Germinal center (tissue), 1 donor: ENCODE measurements at regions not wholly inside any gene's neighbourhood (a gene's known extent, or its start where the extent isn't known, plus 50 kb on each side); places are given as distances from the start of the nearest gene placed in this dataset.

Experiments
- DNase-seq: peaks from one replicate; pipeline ENCODE4 v3.0.0; 2012; ENCODE audit warnings: mixed read lengths, low spot score

DNA sequence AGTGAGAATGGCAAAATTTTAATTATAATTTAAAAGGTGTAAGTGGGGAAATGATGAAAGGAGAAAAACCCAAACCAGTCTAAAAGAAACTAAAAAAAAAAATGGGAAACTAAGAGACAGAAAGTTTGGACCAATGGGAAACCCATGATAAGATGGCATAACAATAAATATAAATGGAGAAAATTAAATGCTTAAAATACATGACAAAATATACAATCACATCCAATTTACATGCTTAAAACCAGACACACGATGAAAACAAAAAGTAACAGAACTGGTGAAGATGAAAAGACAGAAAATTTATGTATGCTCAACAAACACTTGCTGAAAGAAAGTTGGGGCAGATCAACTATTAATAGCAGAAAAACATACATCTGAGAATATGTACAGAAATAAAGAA is 1471.1 kb downstream of the TBC1D22A start:
- DNase-seq, result no peak

- no peak for DNase-seq
Measured at GRCh38 chr22:48228468-48228867, 1466.0 kb downstream of the TBC1D22A start.

DNA sequence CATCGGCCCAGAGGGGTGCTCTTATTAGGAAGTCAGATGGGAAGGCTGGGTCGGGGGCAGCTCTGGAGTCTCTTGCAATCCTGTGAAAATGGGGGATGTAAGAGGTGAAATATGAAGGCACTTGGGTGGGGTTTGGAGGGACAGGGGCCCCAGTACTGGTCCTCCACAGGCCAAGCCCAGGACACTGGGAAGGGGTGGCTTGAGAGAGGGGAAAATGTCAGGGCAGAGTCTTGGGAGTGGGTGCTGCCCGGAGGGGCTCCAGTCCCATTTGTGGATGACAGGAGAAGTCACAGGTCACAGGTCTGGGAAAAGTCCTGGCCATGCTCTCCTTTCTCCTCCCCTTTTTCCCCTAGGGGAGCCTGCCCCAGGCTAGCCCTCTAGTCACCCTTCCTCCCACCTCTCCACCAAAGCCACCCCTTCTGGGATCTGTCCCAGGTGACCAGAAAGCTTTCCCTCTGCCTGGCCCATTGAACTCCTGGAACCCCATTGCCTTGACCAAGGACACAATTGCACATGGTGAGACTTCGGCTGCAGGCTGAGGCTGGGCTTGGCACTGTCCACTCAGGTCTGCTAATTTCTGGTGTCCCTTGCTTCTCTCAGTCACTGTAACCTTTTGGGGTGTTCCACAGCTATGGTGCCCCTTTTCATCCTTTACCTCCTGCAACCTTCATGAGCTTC is 1465.0 kb downstream of the TBC1D22A start:
- DNase-seq, result no peak

- DNase-seq, result no peak
Measured at GRCh38 chr22:48226026-48227013, 1463.9 kb downstream of the TBC1D22A start.

GRCh38 chr22:48224332-48224731 is 1461.9 kb downstream of the TBC1D22A start:
- DNase-seq, result no peak

- no peak for DNase-seq
Measured at GRCh38 chr22:48223488-48224190, 1461.2 kb downstream of the TBC1D22A start.

DNA sequence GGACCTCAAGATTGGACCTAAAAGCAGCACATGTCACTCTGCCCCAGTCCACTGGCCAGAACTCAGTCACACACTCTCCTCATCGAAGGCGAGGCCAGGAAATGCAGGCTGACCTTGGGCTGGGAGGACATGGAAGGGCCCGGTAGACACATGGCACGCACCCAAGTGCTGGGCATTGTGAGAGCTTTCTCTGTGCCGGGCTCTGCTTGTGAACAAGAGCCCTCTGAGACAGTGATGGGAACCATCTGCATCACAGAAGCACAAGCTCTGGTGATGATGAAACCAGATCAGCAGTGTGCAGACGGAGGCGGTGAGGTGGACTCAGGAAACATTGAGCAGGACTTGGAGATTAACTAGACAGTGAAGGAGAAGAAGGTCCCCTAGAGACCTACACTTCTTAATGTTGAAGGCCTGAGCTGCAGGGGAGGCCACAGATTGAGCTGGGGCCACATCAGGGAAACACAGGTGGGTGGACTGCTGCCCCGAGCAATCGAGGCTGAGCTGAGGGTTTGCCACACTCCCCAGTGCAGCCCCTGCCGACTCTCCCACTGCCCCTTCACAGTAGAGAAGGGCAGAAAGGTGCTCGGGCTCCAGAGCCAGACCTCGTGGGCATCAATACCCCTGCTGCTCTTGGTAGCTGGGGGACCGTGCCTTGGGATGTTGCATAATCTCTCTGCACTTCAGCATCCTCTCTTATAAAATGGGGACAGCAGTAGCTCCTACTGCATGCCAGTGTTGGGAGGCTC is 1460.5 kb downstream of the TBC1D22A start:
- no peak for DNase-seq

GRCh38 chr22:48218889-48219420 is 1456.5 kb downstream of the TBC1D22A start:
- no peak for DNase-seq

DNA sequence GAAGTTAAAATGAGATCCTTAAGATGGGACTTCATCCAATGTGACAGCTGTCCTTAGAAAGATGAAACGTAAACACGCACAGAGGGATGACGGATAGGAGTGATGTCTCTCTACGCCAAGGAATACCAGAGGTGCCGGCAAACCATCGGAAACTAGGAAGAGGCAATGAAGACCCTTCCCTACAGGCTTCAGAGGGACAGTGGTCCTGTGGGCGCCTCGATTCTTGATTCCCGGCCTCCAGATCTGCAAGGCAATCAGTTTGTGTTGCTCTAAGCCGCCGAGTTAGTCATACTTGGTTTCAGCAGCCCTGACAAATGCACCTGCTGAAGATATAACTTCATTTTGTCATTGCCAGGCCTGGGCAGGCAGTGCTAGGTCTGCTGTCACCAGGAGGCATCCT is 1455.1 kb downstream of the TBC1D22A start:
- DNase-seq, result no peak

GRCh38 chr22:48212727-48213126 is 1450.3 kb downstream of the TBC1D22A start:
- no peak for DNase-seq

DNA sequence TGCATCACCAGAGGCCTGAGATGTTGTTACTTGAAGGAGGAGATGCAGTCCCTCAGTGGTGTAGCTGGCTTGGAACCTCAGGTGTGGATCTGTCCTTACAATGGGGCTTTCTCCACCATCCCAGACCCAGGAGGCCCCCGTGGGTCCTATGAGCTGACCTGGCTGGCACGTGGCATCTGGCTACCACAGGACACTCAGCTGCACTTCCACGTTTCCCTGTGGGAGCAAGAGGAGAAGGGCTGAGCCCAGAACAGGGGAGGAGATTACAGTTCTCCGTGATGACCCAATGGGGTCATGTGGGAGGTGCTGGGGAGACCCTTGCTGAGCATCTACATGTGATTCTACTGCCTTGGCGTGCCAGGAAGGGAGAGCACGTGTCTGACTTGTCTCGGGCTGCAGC is 1448.4 kb downstream of the TBC1D22A start:
- DNase-seq, result no peak

DNA sequence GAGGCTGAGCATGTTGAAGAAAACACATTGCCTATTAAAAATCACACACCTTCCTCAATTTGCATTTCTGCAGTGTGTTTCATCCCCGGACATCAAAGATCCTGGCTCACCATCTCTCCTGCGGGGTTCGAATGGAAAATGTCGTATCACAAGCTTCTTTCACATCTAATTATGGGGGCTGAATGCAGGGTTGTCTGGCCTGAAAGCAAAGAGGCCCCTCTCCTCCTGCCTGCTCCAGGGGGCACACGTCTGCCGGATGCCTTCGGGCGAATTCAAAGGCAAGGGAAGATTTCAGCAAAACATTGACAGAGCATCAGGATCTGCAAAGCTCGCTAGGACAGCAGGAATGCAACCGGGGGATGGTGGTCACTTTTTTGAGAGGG is 1447.7 kb downstream of the TBC1D22A start:
- DNase-seq, result no peak

DNA sequence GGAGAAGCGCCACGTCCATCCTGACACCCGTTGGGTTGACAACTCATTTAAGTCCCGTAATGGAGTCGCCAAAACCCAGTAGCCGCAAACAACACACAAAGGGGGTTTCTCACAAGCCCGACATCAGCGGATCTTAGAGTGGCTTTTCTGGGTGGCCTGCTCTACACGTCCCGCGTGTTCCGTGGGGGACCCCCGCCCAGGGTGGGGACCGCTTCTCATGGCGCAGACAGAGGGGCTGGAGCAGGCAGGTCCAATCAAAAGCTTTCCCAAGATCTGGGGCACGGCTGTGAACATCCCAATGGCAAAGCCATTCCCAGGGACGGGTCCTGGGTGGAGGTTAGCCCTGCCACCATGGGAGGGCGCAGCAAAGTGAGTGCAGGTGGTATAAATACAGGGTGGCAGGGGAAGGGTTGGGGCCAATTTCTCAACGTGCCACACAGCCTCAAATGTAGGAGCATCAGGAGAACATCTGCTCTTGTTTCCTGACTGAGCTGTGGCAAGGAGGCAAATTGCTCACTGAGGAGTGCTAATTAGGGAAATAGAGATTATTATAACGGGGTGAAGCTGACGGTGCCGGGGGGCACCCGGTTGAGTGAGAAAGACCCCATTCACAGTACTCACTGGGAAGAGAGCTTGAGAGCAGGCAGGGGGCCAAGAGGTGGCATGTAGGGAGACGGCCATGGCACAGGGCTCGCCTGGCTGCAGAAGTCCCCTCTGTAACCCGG is 1447.2 kb downstream of the TBC1D22A start:
- DNase-seq, result no peak

DNA sequence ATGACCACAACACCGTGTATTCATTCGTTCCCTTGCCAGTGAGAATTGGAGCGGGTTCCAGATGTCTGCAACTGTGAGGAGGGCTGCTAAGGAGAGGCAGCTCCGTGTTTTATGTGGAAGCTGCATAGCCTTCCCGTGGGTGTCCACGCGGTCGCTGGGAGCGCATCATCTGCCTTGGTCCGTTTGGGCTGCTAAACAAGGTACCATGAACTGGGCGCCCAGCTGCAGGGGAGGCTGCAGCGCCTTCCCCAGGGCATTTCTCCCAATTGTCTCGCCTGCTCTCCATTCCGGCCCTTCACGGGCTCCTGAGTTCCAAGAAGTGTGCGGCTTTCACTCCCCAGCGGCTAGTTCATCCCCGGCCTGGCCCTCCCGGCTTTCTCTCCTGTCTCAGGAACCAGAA is 1446.4 kb downstream of the TBC1D22A start:
- no peak for DNase-seq

- no peak for DNase-seq
Measured at GRCh38 chr22:48207919-48208535, 1445.6 kb downstream of the TBC1D22A start.

GRCh38 chr22:48205790-48206189 is 1443.3 kb downstream of the TBC1D22A start:
- DNase-seq, result no peak

GRCh38 chr22:48205161-48205560 is 1442.7 kb downstream of the TBC1D22A start:
- no peak for DNase-seq

- DNase-seq, result no peak
Measured at GRCh38 chr22:48204296-48204695, 1441.8 kb downstream of the TBC1D22A start.

- DNase-seq, result no peak
Measured at GRCh38 chr22:48199667-48200066, 1437.2 kb downstream of the TBC1D22A start.
